ENCODE measurements at regions not wholly inside any gene's neighbourhood (a gene's known extent, or its start where the extent isn't known, plus 50 kb on each side); places are given as distances from the start of the nearest gene placed in this dataset.
A peak's percentile ranks its signal among the peaks of the same experiment; 100 is the strongest.

- no peak for FAIRE-seq
- TF ChIP-seq SPI1 (IDR thresholded peaks at IDR 0.05; ENCODE audit: low read depth, low read length), result no peak
- TF ChIP-seq PAX5 (IDR thresholded peaks at IDR 0.05; ENCODE audit: insufficient read depth, low read length, severe bottlenecking), result no peak
- TF ChIP-seq TAF1 (IDR thresholded peaks at IDR 0.05; ENCODE audit: low read depth, low read length), result no peak
- TF ChIP-seq POLR2A (IDR thresholded peaks at IDR 0.05; ENCODE audit: low read depth, low read length), result no peak
- no peak for TF ChIP-seq POLR2AphosphoS5 (IDR thresholded peaks at IDR 0.05; ENCODE audit: low read depth, low read length)
- no peak for TF ChIP-seq POU2F2 (IDR thresholded peaks at IDR 0.05; ENCODE audit: low read depth, low read length)
- DNase-seq (ENCODE audit: insufficient read length, low spot score), result no peak
Measured at GRCh38 chr10:123548770-123549169, 117.4 kb upstream of the GPR26 start.

GRCh38 chr10:123549761-123550454 is 116.2 kb upstream of the GPR26 start:
- FAIRE-seq, result peak; percentile 87
- DNase-seq (ENCODE audit: insufficient read length, low spot score), result no peak
- TF ChIP-seq SPI1 (IDR thresholded peaks at IDR 0.05; ENCODE audit: low read depth, low read length) (0 out of 2 replicates have a peak, but pooled peaks have one; percentile 8), POLR2A (IDR thresholded peaks at IDR 0.05; ENCODE audit: low read depth, low read length) (no peak)

GRCh38 chr10:123550675-123551096 is 115.5 kb upstream of the GPR26 start:
- TF ChIP-seq POLR2A (IDR thresholded peaks at IDR 0.05; ENCODE audit: low read depth, low read length) (no peak), POU2F2 (IDR thresholded peaks at IDR 0.05; ENCODE audit: low read depth, low read length) (peak; percentile 53; the same call in 1 of the 2 replicates)
- DNase-seq (ENCODE audit: insufficient read length, low spot score) (no peak), FAIRE-seq (peak; percentile 75)

- DNase-seq (ENCODE audit: insufficient read length, low spot score), result no peak
- peak; percentile 62 for FAIRE-seq
- TF ChIP-seq POLR2A (IDR thresholded peaks at IDR 0.05; ENCODE audit: low read depth, low read length) (no peak), PAX5 (IDR thresholded peaks at IDR 0.05; ENCODE audit: insufficient read depth, low read length, severe bottlenecking) (no peak), SPI1 (IDR thresholded peaks at IDR 0.05; ENCODE audit: low read depth, low read length) (no peak), POU2F2 (IDR thresholded peaks at IDR 0.05; ENCODE audit: low read depth, low read length) (no peak), POLR2AphosphoS5 (IDR thresholded peaks at IDR 0.05; ENCODE audit: low read depth, low read length) (no peak), TAF1 (IDR thresholded peaks at IDR 0.05; ENCODE audit: low read depth, low read length) (no peak)
Measured at GRCh38 chr10:123551259-123551658, 114.9 kb upstream of the GPR26 start.

GRCh38 chr10:123552760-123553554 is 113.2 kb upstream of the GPR26 start:
- DNase-seq (ENCODE audit: insufficient read length, low spot score), result peak; percentile 47
- 0 out of 2 replicates have a peak, but pooled peaks have one; percentile 20 for TF ChIP-seq TAF1 (IDR thresholded peaks at IDR 0.05; ENCODE audit: low read depth, low read length)
- TF ChIP-seq SPI1 (IDR thresholded peaks at IDR 0.05; ENCODE audit: low read depth, low read length), result peak; percentile 56
- no peak for TF ChIP-seq POLR2AphosphoS5 (IDR thresholded peaks at IDR 0.05; ENCODE audit: low read depth, low read length)
- peak; percentile 6 for TF ChIP-seq PAX5 (IDR thresholded peaks at IDR 0.05; ENCODE audit: insufficient read depth, low read length, severe bottlenecking)
- TF ChIP-seq POU2F2 (IDR thresholded peaks at IDR 0.05; ENCODE audit: low read depth, low read length), result peak; percentile 16; the same call in 1 of the 2 replicates
- no peak for TF ChIP-seq POLR2A (IDR thresholded peaks at IDR 0.05; ENCODE audit: low read depth, low read length)
- FAIRE-seq, result no peak

GRCh38 chr10:123553810-123554430 is 112.2 kb upstream of the GPR26 start:
- TF ChIP-seq TAF1 (IDR thresholded peaks at IDR 0.05; ENCODE audit: low read depth, low read length) (no peak), SPI1 (IDR thresholded peaks at IDR 0.05; ENCODE audit: low read depth, low read length) (no peak), POLR2AphosphoS5 (IDR thresholded peaks at IDR 0.05; ENCODE audit: low read depth, low read length) (no peak), POU2F2 (IDR thresholded peaks at IDR 0.05; ENCODE audit: low read depth, low read length) (peak; percentile 21; the same call in 1 of the 2 replicates), PAX5 (IDR thresholded peaks at IDR 0.05; ENCODE audit: insufficient read depth, low read length, severe bottlenecking) (no peak), POLR2A (IDR thresholded peaks at IDR 0.05; ENCODE audit: low read depth, low read length) (no peak)
- peak; percentile 99 for FAIRE-seq
- no peak for DNase-seq (ENCODE audit: insufficient read length, low spot score)

GRCh38 chr10:123554656-123555055 is 111.5 kb upstream of the GPR26 start:
- FAIRE-seq, result peak; percentile 20
- TF ChIP-seq POLR2AphosphoS5 (IDR thresholded peaks at IDR 0.05; ENCODE audit: low read depth, low read length) (no peak), SPI1 (IDR thresholded peaks at IDR 0.05; ENCODE audit: low read depth, low read length) (no peak), TAF1 (IDR thresholded peaks at IDR 0.05; ENCODE audit: low read depth, low read length) (no peak), POU2F2 (IDR thresholded peaks at IDR 0.05; ENCODE audit: low read depth, low read length) (no peak), PAX5 (IDR thresholded peaks at IDR 0.05; ENCODE audit: insufficient read depth, low read length, severe bottlenecking) (no peak), POLR2A (IDR thresholded peaks at IDR 0.05; ENCODE audit: low read depth, low read length) (no peak)

GRCh38 chr10:123555616-123556015 is 110.5 kb upstream of the GPR26 start:
- no peak for FAIRE-seq
- TF ChIP-seq POLR2AphosphoS5 (IDR thresholded peaks at IDR 0.05; ENCODE audit: low read depth, low read length), result no peak
- TF ChIP-seq SPI1 (IDR thresholded peaks at IDR 0.05; ENCODE audit: low read depth, low read length), result no peak
- no peak for TF ChIP-seq TAF1 (IDR thresholded peaks at IDR 0.05; ENCODE audit: low read depth, low read length)
- TF ChIP-seq POU2F2 (IDR thresholded peaks at IDR 0.05; ENCODE audit: low read depth, low read length), result no peak
- no peak for TF ChIP-seq POLR2A (IDR thresholded peaks at IDR 0.05; ENCODE audit: low read depth, low read length)
- TF ChIP-seq PAX5 (IDR thresholded peaks at IDR 0.05; ENCODE audit: insufficient read depth, low read length, severe bottlenecking), result no peak
- no peak for DNase-seq (ENCODE audit: insufficient read length, low spot score)

More at GRCh38 chr10:123554656-123555055, 111.5 kb upstream of the GPR26 start:
- no peak for DNase-seq (ENCODE audit: insufficient read length, low spot score)

GRCh38 chr10:123556049-123556448 is 110.1 kb upstream of the GPR26 start:
- TF ChIP-seq POU2F2 (IDR thresholded peaks at IDR 0.05; ENCODE audit: low read depth, low read length), result no peak
- no peak for TF ChIP-seq TAF1 (IDR thresholded peaks at IDR 0.05; ENCODE audit: low read depth, low read length)
- no peak for TF ChIP-seq PAX5 (IDR thresholded peaks at IDR 0.05; ENCODE audit: insufficient read depth, low read length, severe bottlenecking)
- no peak for TF ChIP-seq SPI1 (IDR thresholded peaks at IDR 0.05; ENCODE audit: low read depth, low read length)
- no peak for TF ChIP-seq POLR2AphosphoS5 (IDR thresholded peaks at IDR 0.05; ENCODE audit: low read depth, low read length)
- no peak for TF ChIP-seq POLR2A (IDR thresholded peaks at IDR 0.05; ENCODE audit: low read depth, low read length)
- peak; percentile 68 for FAIRE-seq
- DNase-seq (ENCODE audit: insufficient read length, low spot score), result no peak
